ENCODE measurements at regions not wholly inside any gene's neighbourhood (a gene's known extent, or its start where the extent isn't known, plus 50 kb on each side); places are given as distances from the start of the nearest gene placed in this dataset.

DNA sequence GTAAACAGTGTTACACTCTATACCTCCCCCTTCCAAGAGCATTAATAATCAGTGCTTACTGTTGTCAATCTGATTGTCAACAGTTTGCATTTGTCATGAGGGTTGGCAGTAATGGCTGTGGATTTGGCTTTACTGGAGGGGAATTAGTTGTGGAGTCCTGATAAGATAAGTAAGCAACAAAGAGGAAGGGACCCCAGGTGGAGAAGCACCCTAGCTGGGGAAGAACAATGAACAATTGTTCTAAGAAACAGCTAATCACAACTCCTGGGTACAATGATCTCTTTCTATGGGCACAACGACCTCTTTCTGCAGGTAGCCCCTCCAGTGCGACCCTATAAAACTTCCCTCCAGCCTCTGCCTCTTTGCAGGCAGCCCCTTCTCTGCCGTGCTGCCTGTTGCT, 53.2 kb upstream of the CDKN2AIP start:
- TF ChIP-seq, protein P1, sequence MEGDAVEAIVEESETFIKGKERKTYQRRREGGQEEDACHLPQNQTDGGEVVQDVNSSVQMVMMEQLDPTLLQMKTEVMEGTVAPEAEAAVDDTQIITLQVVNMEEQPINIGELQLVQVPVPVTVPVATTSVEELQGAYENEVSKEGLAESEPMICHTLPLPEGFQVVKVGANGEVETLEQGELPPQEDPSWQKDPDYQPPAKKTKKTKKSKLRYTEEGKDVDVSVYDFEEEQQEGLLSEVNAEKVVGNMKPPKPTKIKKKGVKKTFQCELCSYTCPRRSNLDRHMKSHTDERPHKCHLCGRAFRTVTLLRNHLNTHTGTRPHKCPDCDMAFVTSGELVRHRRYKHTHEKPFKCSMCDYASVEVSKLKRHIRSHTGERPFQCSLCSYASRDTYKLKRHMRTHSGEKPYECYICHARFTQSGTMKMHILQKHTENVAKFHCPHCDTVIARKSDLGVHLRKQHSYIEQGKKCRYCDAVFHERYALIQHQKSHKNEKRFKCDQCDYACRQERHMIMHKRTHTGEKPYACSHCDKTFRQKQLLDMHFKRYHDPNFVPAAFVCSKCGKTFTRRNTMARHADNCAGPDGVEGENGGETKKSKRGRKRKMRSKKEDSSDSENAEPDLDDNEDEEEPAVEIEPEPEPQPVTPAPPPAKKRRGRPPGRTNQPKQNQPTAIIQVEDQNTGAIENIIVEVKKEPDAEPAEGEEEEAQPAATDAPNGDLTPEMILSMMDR (IDR thresholded peaks at IDR 0.05), result no peak
- TF ChIP-seq JUN (CRISPR knock-in tag; IDR thresholded peaks at IDR 0.05) (no peak), HMGA2 (CRISPR knock-in tag; IDR thresholded peaks at IDR 0.05) (no peak), NR3C1 (CRISPR knock-in tag; conservative IDR thresholded peaks at IDR 0.05; ENCODE audit: low read depth) (no peak)
- TF ChIP-seq, protein P2, sequence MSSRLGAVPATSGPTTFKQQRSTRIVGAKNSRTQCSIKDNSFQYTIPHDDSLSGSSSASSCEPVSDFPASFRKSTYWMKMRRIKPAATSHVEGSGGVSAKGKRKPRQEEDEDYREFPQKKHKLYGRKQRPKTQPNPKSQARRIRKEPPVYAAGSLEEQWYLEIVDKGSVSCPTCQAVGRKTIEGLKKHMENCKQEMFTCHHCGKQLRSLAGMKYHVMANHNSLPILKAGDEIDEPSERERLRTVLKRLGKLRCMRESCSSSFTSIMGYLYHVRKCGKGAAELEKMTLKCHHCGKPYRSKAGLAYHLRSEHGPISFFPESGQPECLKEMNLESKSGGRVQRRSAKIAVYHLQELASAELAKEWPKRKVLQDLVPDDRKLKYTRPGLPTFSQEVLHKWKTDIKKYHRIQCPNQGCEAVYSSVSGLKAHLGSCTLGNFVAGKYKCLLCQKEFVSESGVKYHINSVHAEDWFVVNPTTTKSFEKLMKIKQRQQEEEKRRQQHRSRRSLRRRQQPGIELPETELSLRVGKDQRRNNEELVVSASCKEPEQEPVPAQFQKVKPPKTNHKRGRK (CRISPR knock-in tag; IDR thresholded peaks at IDR 0.05; ENCODE audit: borderline replicate concordance), result no peak

Data from WTC11 (cell line).